Mucosa of descending colon (tissue), 3 donors: ENCODE measurements at regions not wholly inside any gene's neighbourhood (a gene's known extent, or its start where the extent isn't known, plus 50 kb on each side); places are given as distances from the start of the nearest gene placed in this dataset.
"Not testable (repeated sequence)": the region's sequence is repeated elsewhere in the genome, so short reads cannot be mapped to it uniquely, and the experiment has no call there.

ENCODE experiments used
- ATAC-seq: fragments of 200-7000 bp; cut with Tn5 transposase; one replicate; pipeline ENCODE4 v1.9.1; 2020; ENCODE audit warnings: mild to moderate bottlenecking, moderate library complexity
- DNase-seq, 3 donors: peaks; one replicate each; pipeline ENCODE4 v3.0.0-alpha.2; 2020
- H3K36me3 ChIP-seq: fragments of 200-600 bp; one replicate; pipeline ENCODE4 v1.8.0; 2021; ENCODE audit warnings: low read depth, mild to moderate bottlenecking
- H3K4me1 ChIP-seq: fragments of 200-600 bp; one replicate; pipeline ENCODE4 v1.8.0; 2021; ENCODE audit warnings: low read depth, mild to moderate bottlenecking
- H3K4me3 ChIP-seq: fragments of 200-600 bp; one replicate; pipeline ENCODE4 v1.8.0; 2021; ENCODE audit warnings: mild to moderate bottlenecking
- H3K9me3 ChIP-seq: fragments of 200-600 bp; one replicate; pipeline ENCODE4 v1.8.0; 2021; ENCODE audit warnings: mild to moderate bottlenecking
- CTCF ChIP-seq: fragments of 200-600 bp; IDR thresholded peaks from one replicate; pipeline ENCODE4 v1.8.0; 2022; ENCODE audit warnings: antibody characterized with exemption, mild to moderate bottlenecking
- intact Hi-C, 2 donors: fragments of 100-400 bp; cut with DNase I in 1 of 2; cut with micrococcal nuclease in 1 of 2; formaldehyde crosslinking; loops; one replicate each; pipeline versions ENCODE4 v1.11.0 to v1.11.1; 2022; cut with DNase I, micrococcal nuclease
- donor health status: DM: no; HTN: no; CAD: no; lungs with moderate emphysema.
- donor health status: DM: no; HTN: no; CAD: no.
- donor health status: DM: no; HTN: yes; CAD: no.

- H3K4me3 ChIP-seq, H3K4me1 ChIP-seq, H3K9me3 ChIP-seq, H3K36me3 ChIP-seq, intact Hi-C loops: not testable (repeated sequence)
- ATAC-seq = peak; percentile 83
- peak; percentile 53 to 74 (median 64) for DNase-seq
These were observed 60.5 kb downstream of the AREG start for GRCh38 chr4:74505355-74505978.

- ATAC-seq, H3K36me3 ChIP-seq, DNase-seq, H3K9me3 ChIP-seq, H3K4me1 ChIP-seq, H3K4me3 ChIP-seq, intact Hi-C loops: not testable (repeated sequence)
These were observed 64.4 kb downstream of the AREG start for GRCh38 chr4:74509363-74509762.

GRCh38 chr4:74516303-74516702, 71.4 kb downstream of the AREG start:
- ATAC-seq (no peak), DNase-seq (no peak)
- no peak for TF ChIP-seq CTCF
- Histone ChIP-seq H3K9me3 (no peaks in the 10 kb centered on the region), H3K4me3 (no peak overlapping the region), H3K36me3 (no peaks in the 10 kb centered on the region), H3K4me1 (no peaks in the 10 kb centered on the region)
- intact Hi-C loops = no loop called here

- no peak for TF ChIP-seq CTCF
- intact Hi-C loops = no loop called here
- no peaks in the 10 kb centered on the region for H3K36me3 ChIP-seq
- DNase-seq (no peak), ATAC-seq (no peak)
- H3K4me3 ChIP-seq = no peak overlapping the region
- H3K4me1 ChIP-seq = no peaks in the 10 kb centered on the region
- no peaks in the 10 kb centered on the region for H3K9me3 ChIP-seq
These were observed 73.1 kb downstream of the AREG start for GRCh38 chr4:74517996-74518395.

- no peak for TF ChIP-seq CTCF
- DNase-seq = no peak
- Histone ChIP-seq H3K9me3 (no peaks in the 10 kb centered on the region), H3K4me1 (no peaks in the 10 kb centered on the region), H3K36me3 (no peaks in the 10 kb centered on the region), H3K4me3 (no peak overlapping the region)
- intact Hi-C loops = no loop called here
- no peak for ATAC-seq
These were observed 77.5 kb downstream of the AREG start for GRCh38 chr4:74522251-74522991.

GRCh38 chr4:74523096-74523495, 78.2 kb downstream of the AREG start:
- intact Hi-C loops = no loop called here
- no peak for ATAC-seq

More at GRCh38 chr4:74523096-74523495, 78.2 kb downstream of the AREG start:
- Histone ChIP-seq H3K4me1 (no peaks in the 10 kb centered on the region), H3K9me3 (no peaks in the 10 kb centered on the region), H3K36me3 (no peaks in the 10 kb centered on the region), H3K4me3 (no peak overlapping the region)
- no peak for DNase-seq
- TF ChIP-seq CTCF = no peak
